GM12865 (cell line): ENCODE measurements at regions not wholly inside any gene's neighbourhood (a gene's known extent, or its start where the extent isn't known, plus 50 kb on each side); places are given as distances from the start of the nearest gene placed in this dataset.
A peak's percentile ranks its signal among the peaks of the same experiment; 100 is the strongest.
"Not testable (repeated sequence)": the region's sequence is repeated elsewhere in the genome, so short reads cannot be mapped to it uniquely, and the experiment has no call there.

Experiments used
- DNase-seq: peaks from one replicate; pipeline ENCODE4 v3.0.0; 2010; ENCODE audit warnings: low read depth
- H3K4me3 ChIP-seq: 2 replicates; pipeline ENCODE4 v1.5.1; 2011; ENCODE audit warnings: mild to moderate bottlenecking, low read depth, low read length, control low read depth
- CTCF ChIP-seq: IDR thresholded peaks from 2 replicates; pipeline ENCODE4 v1.5.1; 2011; ENCODE audit warnings: low read length, control low read depth, low read depth, inconsistent platforms; ENCODE audit not compliant: insufficient read depth; ENCODE audit errors: missing control alignments

- DNase-seq: no peak
- H3K4me3 ChIP-seq: no peak overlapping the region
- TF ChIP-seq CTCF: no peak
Observed at GRCh38 chrX:76996641-76997040, 450.5 kb upstream of the FGF16 start.

GRCh38 chrX:77003530-77003929, 443.7 kb upstream of the FGF16 start:
- no peak for TF ChIP-seq CTCF
- DNase-seq: no peak
- H3K4me3 ChIP-seq: no peak overlapping the region

- TF ChIP-seq CTCF: no peak
Observed at GRCh38 chrX:77003956-77004355, 443.2 kb upstream of the FGF16 start.

GRCh38 chrX:77009691-77010090, 437.5 kb upstream of the FGF16 start:
- no peak overlapping the region for H3K4me3 ChIP-seq
- no peak for TF ChIP-seq CTCF
- no peak for DNase-seq

More at GRCh38 chrX:77003956-77004355, 443.2 kb upstream of the FGF16 start:
- peak; percentile 18 for DNase-seq
- no peak overlapping the region for H3K4me3 ChIP-seq

GRCh38 chrX:77014377-77015372, 432.5 kb upstream of the FGF16 start:
- no peak for TF ChIP-seq CTCF
- H3K4me3 ChIP-seq: no peak overlapping the region
- peak; percentile 0 for DNase-seq

GRCh38 chrX:77017093-77017492, 430.1 kb upstream of the FGF16 start:
- no peak for TF ChIP-seq CTCF
- DNase-seq: no peak
- H3K4me3 ChIP-seq: no peak overlapping the region

GRCh38 chrX:77046180-77046810, 400.9 kb upstream of the FGF16 start:
- not testable (repeated sequence) for H3K4me3 ChIP-seq, DNase-seq
